Prostate gland (tissue), 2 donors: ENCODE measurements at regions not wholly inside any gene's neighbourhood (a gene's known extent, or its start where the extent isn't known, plus 50 kb on each side); places are given as distances from the start of the nearest gene placed in this dataset.

Source experiments
- POLR2A ChIP-seq: fragments of 450-650 bp; IDR thresholded peaks from one replicate; pipeline ENCODE4 v1.6.1; 2016; ENCODE audit warnings: antibody characterized with exemption, mild to moderate bottlenecking
- POLR2AphosphoS5 ChIP-seq: sonication (generic); formaldehyde crosslinking; IDR thresholded peaks from one replicate; pipeline ENCODE4 v1.6.1; 2017; ENCODE audit warnings: antibody characterized with exemption
- TF ChIP-seq, protein P1 (sequence below), 4 experiments: fragments of 200-600 bp in 2 of 4; fragments of 450-650 bp in 2 of 4; sonication (generic) in 2 of 4; IDR thresholded peaks; 1 replicate in 3 of 4; 2 replicates in 1 of 4; pipeline ENCODE4 v1.5.1; 2016 to 2019; ENCODE audit warnings: antibody characterized with exemption in 4 of 4, mild to moderate bottlenecking in 2 of 4, moderate library complexity in 2 of 4

DNA sequence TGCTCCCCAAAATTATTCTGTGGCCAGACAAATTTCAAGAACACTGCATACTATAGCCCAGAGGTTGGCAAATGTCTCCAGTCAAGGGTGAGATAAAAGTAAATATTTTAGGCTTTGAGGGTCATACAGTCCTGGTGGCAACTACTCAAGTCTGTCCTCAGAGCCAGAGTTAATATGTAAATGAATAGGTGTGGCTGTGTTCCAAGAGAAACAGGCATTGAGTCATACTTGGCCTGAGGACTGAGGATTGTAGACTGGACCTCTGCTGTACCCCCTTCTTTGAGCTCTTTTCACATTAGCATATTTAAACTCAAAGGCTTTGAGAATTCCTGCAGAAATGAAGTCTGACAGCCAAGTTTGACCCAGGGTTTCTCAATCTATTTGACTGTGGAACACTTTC is 129.2 kb upstream of the PTCH1 start:
- no peak for TF ChIP-seq POLR2A
- TF ChIP-seq, protein P1, sequence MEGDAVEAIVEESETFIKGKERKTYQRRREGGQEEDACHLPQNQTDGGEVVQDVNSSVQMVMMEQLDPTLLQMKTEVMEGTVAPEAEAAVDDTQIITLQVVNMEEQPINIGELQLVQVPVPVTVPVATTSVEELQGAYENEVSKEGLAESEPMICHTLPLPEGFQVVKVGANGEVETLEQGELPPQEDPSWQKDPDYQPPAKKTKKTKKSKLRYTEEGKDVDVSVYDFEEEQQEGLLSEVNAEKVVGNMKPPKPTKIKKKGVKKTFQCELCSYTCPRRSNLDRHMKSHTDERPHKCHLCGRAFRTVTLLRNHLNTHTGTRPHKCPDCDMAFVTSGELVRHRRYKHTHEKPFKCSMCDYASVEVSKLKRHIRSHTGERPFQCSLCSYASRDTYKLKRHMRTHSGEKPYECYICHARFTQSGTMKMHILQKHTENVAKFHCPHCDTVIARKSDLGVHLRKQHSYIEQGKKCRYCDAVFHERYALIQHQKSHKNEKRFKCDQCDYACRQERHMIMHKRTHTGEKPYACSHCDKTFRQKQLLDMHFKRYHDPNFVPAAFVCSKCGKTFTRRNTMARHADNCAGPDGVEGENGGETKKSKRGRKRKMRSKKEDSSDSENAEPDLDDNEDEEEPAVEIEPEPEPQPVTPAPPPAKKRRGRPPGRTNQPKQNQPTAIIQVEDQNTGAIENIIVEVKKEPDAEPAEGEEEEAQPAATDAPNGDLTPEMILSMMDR (IDR thresholded peaks at IDR 0.05) = no peak
- TF ChIP-seq POLR2AphosphoS5 = no peak
